ENCODE measurements at regions not wholly inside any gene's neighbourhood (a gene's known extent, or its start where the extent isn't known, plus 50 kb on each side); places are given as distances from the start of the nearest gene placed in this dataset.

- Mint-ChIP-seq H3K4me1 (peaks cover 31% of the 10 kb centered on the region), H3K36me3 (no peaks in the 10 kb centered on the region), H3K9me3 (peaks cover 7% of the 10 kb centered on the region), H3K27ac (peak overlapping the region; percentile 89), H3K4me3 (peak overlapping the region; percentile 61)
- DNase-seq (ENCODE audit: low spot score in 2 of 2) (no peak), ATAC-seq (peak; percentile 47)
Observed at GRCh38 chr18:67243799-67244587, 272.5 kb downstream of the DSEL start.

DNA sequence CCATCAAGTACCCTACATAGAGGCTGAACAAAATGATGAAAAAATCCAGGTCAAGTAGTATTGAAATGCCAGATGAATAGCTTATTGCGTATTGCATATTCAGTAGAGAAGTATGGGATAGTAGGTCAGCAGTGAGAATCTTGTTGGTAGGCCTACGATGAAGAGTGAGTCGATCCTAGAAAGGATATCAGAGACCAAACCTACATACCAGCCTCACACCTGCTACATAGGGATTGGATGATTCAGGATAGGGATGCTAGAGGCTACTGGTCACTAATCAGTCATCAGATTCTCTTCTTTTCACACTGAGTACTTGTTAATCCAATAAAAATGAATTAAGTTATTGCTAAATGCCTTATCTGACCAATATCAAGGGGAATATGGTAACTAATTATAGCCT lies 274.5 kb downstream of the DSEL start:
- peak; percentile 66 for ATAC-seq
- Mint-ChIP-seq H3K4me1 (peaks cover 31% of the 10 kb centered on the region), H3K4me3 (no peak overlapping the region), H3K9me3 (peaks cover 4% of the 10 kb centered on the region), H3K36me3 (no peaks in the 10 kb centered on the region), H3K27ac (no peak overlapping the region)
- no peak for DNase-seq (ENCODE audit: low spot score in 2 of 2)

- ATAC-seq: no peak
- H3K27ac Mint-ChIP-seq: peak overlapping the region; percentile 32
- peaks cover 31% of the 10 kb centered on the region for H3K4me1 Mint-ChIP-seq
- no peaks in the 10 kb centered on the region for H3K36me3 Mint-ChIP-seq
- H3K9me3 Mint-ChIP-seq: peaks cover 3% of the 10 kb centered on the region
- DNase-seq (ENCODE audit: low spot score in 2 of 2): no peak
- no peak overlapping the region for H3K4me3 Mint-ChIP-seq
Observed at GRCh38 chr18:67241299-67241698, 275.2 kb downstream of the DSEL start.

- H3K4me3 Mint-ChIP-seq: no peak overlapping the region
- peaks cover 31% of the 10 kb centered on the region for H3K4me1 Mint-ChIP-seq
Observed at GRCh38 chr18:67239826-67240225, 276.7 kb downstream of the DSEL start.

DNA sequence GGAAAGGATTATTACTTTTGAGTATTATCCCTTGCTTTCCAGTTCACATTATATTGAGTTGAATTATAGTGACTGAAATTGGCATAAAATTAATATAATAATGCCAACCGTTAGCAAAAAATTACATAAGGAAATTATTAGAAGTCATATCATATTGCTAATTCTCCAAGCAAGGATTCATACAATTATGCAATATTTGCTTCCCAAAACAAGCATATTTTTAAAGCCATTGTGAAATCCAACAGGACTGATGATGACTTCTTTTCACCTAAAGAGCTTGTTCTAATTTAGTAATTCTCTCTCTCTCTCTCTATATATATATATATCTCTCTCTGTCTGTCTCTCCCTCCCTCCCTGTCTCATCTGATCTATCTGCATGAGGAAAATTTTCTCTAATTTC lies 283.5 kb downstream of the DSEL start:
- H3K9me3 Mint-ChIP-seq: no peaks in the 10 kb centered on the region
- H3K4me3 Mint-ChIP-seq: no peak overlapping the region
- H3K27ac Mint-ChIP-seq: no peak overlapping the region
- H3K4me1 Mint-ChIP-seq: no peaks in the 10 kb centered on the region
- DNase-seq (ENCODE audit: low spot score in 2 of 2): no peak
- no peak for ATAC-seq
- H3K36me3 Mint-ChIP-seq: no peaks in the 10 kb centered on the region

More at GRCh38 chr18:67239826-67240225, 276.7 kb downstream of the DSEL start:
- H3K9me3 Mint-ChIP-seq: peaks cover 3% of the 10 kb centered on the region
- peak; percentile 69 for ATAC-seq
- DNase-seq (ENCODE audit: low spot score in 2 of 2): no peak
- H3K27ac Mint-ChIP-seq: no peak overlapping the region
- no peaks in the 10 kb centered on the region for H3K36me3 Mint-ChIP-seq

- no peak for DNase-seq (ENCODE audit: low spot score in 2 of 2)
- no peak overlapping the region for H3K4me3 Mint-ChIP-seq
- no peak for ATAC-seq
- H3K27ac Mint-ChIP-seq: no peak overlapping the region
- no peaks in the 10 kb centered on the region for H3K9me3 Mint-ChIP-seq
- no peaks in the 10 kb centered on the region for H3K36me3 Mint-ChIP-seq
- no peaks in the 10 kb centered on the region for H3K4me1 Mint-ChIP-seq
Observed at GRCh38 chr18:67232406-67232805, 284.1 kb downstream of the DSEL start.

DNA sequence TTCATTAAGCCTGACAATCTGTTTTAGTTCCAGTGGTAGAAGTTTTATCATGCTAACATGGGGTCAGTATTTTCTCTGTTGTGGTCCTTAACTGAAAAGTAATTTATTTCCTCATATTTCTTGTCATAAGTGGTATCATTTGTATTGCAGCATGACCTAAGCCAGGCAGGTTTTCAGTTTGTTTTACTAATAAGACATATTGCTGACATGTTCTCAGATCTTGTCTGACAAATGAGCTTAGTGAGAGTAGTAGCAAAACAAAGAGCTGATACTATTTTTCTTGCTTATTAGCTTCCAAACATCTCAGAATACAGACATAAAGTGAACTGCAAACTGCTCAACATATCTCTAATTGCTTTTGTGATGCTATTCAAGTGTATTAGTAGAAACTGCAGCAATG lies 293.6 kb downstream of the DSEL start:
- H3K27ac Mint-ChIP-seq: no peak overlapping the region
- ATAC-seq: no peak
- H3K4me3 Mint-ChIP-seq: no peak overlapping the region
- no peaks in the 10 kb centered on the region for H3K36me3 Mint-ChIP-seq
- no peaks in the 10 kb centered on the region for H3K9me3 Mint-ChIP-seq
- H3K4me1 Mint-ChIP-seq: no peaks in the 10 kb centered on the region
- no peak for DNase-seq (ENCODE audit: low spot score in 2 of 2)

GRCh38 chr18:67219821-67220220 lies 296.7 kb downstream of the DSEL start:
- Mint-ChIP-seq H3K4me1 (no peaks in the 10 kb centered on the region), H3K4me3 (no peak overlapping the region), H3K36me3 (no peaks in the 10 kb centered on the region), H3K9me3 (no peaks in the 10 kb centered on the region), H3K27ac (no peak overlapping the region)
- DNase-seq (ENCODE audit: low spot score in 2 of 2) (no peak), ATAC-seq (no peak)

DNA sequence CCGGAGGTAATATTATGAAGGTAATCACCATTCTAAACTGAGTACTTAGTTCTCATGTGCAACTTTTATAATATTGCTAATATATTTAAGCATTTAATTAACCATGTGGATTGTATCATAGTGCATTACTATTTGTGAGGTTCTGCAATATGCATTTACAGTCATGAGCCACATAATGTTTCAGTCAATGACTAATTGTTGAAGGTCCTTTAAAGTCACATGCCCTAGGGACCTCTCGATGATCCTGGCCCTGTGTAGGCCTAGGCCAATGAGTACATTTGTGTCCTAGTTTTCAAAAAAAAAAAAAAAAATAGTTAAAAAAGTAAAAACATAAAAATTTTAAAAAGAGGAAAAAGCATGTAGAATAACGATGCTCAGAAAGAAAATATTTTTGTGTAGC lies 298.0 kb downstream of the DSEL start:
- Mint-ChIP-seq H3K4me1 (no peaks in the 10 kb centered on the region), H3K27ac (no peak overlapping the region), H3K4me3 (no peak overlapping the region), H3K9me3 (no peaks in the 10 kb centered on the region), H3K36me3 (no peaks in the 10 kb centered on the region)
- ATAC-seq (no peak), DNase-seq (ENCODE audit: low spot score in 2 of 2) (no peak)

GRCh38 chr18:67217551-67218166 lies 298.9 kb downstream of the DSEL start:
- Mint-ChIP-seq H3K4me3 (no peak overlapping the region), H3K4me1 (no peaks in the 10 kb centered on the region)

DNA sequence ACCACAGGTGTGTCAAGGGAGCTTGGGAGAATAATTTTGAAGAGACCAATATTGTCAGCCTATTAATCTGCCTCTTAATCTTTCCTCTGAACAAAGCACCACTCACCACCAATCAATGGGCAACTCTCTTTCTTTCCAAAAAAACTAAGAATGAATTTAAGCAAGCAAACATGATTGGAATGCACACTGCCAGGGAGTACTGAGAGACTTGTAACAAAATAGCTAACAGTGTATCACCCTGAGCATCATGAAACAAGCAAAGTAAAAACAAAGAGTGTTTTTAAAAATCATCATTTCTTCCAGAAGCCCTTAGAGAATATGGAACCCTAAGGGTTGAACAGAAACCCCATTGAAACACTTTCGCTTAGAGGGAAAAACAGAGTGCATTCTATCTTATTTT lies 299.7 kb downstream of the DSEL start:
- H3K9me3 Mint-ChIP-seq: no peaks in the 10 kb centered on the region
- H3K4me1 Mint-ChIP-seq: no peaks in the 10 kb centered on the region
- no peak for ATAC-seq
- no peak for DNase-seq (ENCODE audit: low spot score in 2 of 2)
- no peak overlapping the region for H3K4me3 Mint-ChIP-seq
- no peaks in the 10 kb centered on the region for H3K36me3 Mint-ChIP-seq
- no peak overlapping the region for H3K27ac Mint-ChIP-seq

More at GRCh38 chr18:67217551-67218166, 298.9 kb downstream of the DSEL start:
- peak; percentile 40 to 58 for DNase-seq (ENCODE audit: low spot score in 2 of 2)
- Mint-ChIP-seq H3K9me3 (no peaks in the 10 kb centered on the region), H3K27ac (no peak overlapping the region), H3K36me3 (no peaks in the 10 kb centered on the region)
- ATAC-seq: peak; percentile 90

GRCh38 chr18:67215686-67216085 lies 300.8 kb downstream of the DSEL start:
- Mint-ChIP-seq H3K36me3 (no peaks in the 10 kb centered on the region), H3K4me1 (no peaks in the 10 kb centered on the region), H3K27ac (no peak overlapping the region), H3K9me3 (no peaks in the 10 kb centered on the region), H3K4me3 (no peak overlapping the region)
- DNase-seq (ENCODE audit: low spot score in 2 of 2): no peak
- no peak for ATAC-seq

- Mint-ChIP-seq H3K27ac (no peak overlapping the region), H3K9me3 (no peaks in the 10 kb centered on the region), H3K4me3 (no peak overlapping the region), H3K36me3 (no peaks in the 10 kb centered on the region), H3K4me1 (no peaks in the 10 kb centered on the region)
- DNase-seq (ENCODE audit: low spot score in 2 of 2) (no peak), ATAC-seq (no peak)
Observed at GRCh38 chr18:67211646-67212045, 304.9 kb downstream of the DSEL start.

GRCh38 chr18:67200665-67201064 lies 315.9 kb downstream of the DSEL start:
- ATAC-seq: no peak
- H3K9me3 Mint-ChIP-seq: no peaks in the 10 kb centered on the region
- H3K27ac Mint-ChIP-seq: no peak overlapping the region

DNA sequence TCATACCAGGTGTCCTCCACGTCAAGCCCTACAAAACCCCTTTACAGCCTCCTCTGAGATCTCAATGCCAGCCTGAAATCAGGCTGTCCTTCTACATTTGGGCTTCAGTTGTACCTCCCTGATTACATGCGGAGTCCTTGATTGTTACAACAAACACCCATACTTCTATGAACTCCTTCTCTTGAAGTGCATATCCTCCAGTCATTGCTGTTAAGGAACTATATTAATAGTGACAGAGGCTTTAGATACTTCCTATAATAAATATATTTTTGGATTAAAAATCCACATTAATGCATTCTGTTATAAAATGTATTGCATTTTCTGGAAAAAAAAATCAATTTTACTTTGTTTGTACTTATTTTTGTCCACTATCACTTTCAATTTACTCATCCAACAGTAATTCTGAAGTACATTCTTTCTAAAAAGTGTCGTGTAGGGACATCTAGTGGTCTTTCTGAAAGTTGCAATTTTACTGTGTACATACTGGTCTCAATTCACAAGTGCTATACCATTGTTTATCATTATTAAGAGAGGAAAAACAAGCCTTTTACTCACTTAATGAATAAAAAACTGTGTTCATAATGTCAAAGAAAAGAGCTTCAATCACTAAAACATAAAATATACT lies 316.4 kb downstream of the DSEL start:
- Mint-ChIP-seq H3K4me3 (no peak overlapping the region), H3K36me3 (no peaks in the 10 kb centered on the region), H3K4me1 (no peaks in the 10 kb centered on the region), H3K27ac (no peak overlapping the region), H3K9me3 (no peaks in the 10 kb centered on the region)
- DNase-seq (ENCODE audit: low spot score in 2 of 2) (no peak), ATAC-seq (peak; percentile 70)

More at GRCh38 chr18:67200665-67201064, 315.9 kb downstream of the DSEL start:
- H3K4me1 Mint-ChIP-seq: no peaks in the 10 kb centered on the region
- DNase-seq (ENCODE audit: low spot score in 2 of 2): no peak
- H3K4me3 Mint-ChIP-seq: no peak overlapping the region
- no peaks in the 10 kb centered on the region for H3K36me3 Mint-ChIP-seq

DNA sequence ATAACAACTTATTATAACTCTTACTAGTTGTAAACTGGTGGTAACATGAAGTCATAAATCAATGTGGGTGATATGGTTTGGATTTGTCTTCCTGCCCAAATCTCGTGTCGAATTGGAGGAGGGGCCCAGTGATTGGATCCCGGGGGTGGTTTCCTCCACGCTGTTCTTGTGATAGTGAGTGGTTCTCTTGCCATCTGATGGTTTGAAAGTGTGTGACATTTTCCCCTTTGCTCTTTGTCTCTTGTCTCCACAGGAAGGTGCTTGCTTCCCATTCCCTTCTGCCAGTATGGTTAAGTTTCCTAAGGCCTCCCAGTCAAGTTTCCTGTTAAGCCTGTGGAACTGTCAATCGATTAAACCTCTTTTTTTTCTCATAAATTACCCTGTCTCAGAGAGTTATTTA lies 321.6 kb downstream of the DSEL start:
- Mint-ChIP-seq H3K36me3 (no peaks in the 10 kb centered on the region), H3K9me3 (no peaks in the 10 kb centered on the region), H3K4me1 (no peaks in the 10 kb centered on the region), H3K4me3 (no peak overlapping the region), H3K27ac (no peak overlapping the region)
- ATAC-seq: no peak
- no peak for DNase-seq (ENCODE audit: low spot score in 2 of 2)
